ENCODE measurements at regions not wholly inside any gene's neighbourhood (a gene's known extent, or its start where the extent isn't known, plus 50 kb on each side); places are given as distances from the start of the nearest gene placed in this dataset.

GRCh38 chr2:81194581-81194980, 890.0 kb upstream of the LRRTM1 start:
- Histone ChIP-seq H3K27ac (ENCODE audit: low read depth, low read length) (no peak overlapping the region), H3K4me1 (ENCODE audit: insufficient read depth, low read length) (no peaks in the 10 kb centered on the region), H3K27me3 (ENCODE audit: insufficient read depth, low read length) (no peaks in the 10 kb centered on the region), H3K9ac (ENCODE audit: low read depth, low read length) (no peak overlapping the region), H3K9me3 (ENCODE audit: insufficient read depth, low read depth, low read length) (no peaks in the 10 kb centered on the region), H3K4me3 (ENCODE audit: low read length) (no peak overlapping the region), H3K36me3 (ENCODE audit: insufficient read depth, low read length) (no peaks in the 10 kb centered on the region)
- 97% methylated on average over 23 of the region's 23 CpGs for WGBS

GRCh38 chr2:81194176-81194575, 889.6 kb upstream of the LRRTM1 start:
- H3K27ac ChIP-seq (ENCODE audit: low read depth, low read length) = no peak overlapping the region
- H3K4me1 ChIP-seq (ENCODE audit: insufficient read depth, low read length) = no peaks in the 10 kb centered on the region
- no peak overlapping the region for H3K4me3 ChIP-seq (ENCODE audit: low read length)
- no peak overlapping the region for H3K9ac ChIP-seq (ENCODE audit: low read depth, low read length)
- H3K9me3 ChIP-seq (ENCODE audit: insufficient read depth, low read depth, low read length) = no peaks in the 10 kb centered on the region
- H3K27me3 ChIP-seq (ENCODE audit: insufficient read depth, low read length) = no peaks in the 10 kb centered on the region
- H3K36me3 ChIP-seq (ENCODE audit: insufficient read depth, low read length) = no peaks in the 10 kb centered on the region
- 96% methylated on average over 30 of the region's 30 CpGs for WGBS

GRCh38 chr2:81181845-81182244, 877.3 kb upstream of the LRRTM1 start:
- Histone ChIP-seq H3K27me3 (ENCODE audit: insufficient read depth, low read length) (no peaks in the 10 kb centered on the region), H3K36me3 (ENCODE audit: insufficient read depth, low read length) (no peaks in the 10 kb centered on the region), H3K4me3 (ENCODE audit: low read length) (no peak overlapping the region), H3K4me1 (ENCODE audit: insufficient read depth, low read length) (no peaks in the 10 kb centered on the region), H3K9me3 (ENCODE audit: insufficient read depth, low read depth, low read length) (no peaks in the 10 kb centered on the region), H3K9ac (ENCODE audit: low read depth, low read length) (no peak overlapping the region), H3K27ac (ENCODE audit: low read depth, low read length) (no peak overlapping the region)

- H3K9me3 ChIP-seq (ENCODE audit: insufficient read depth, low read depth, low read length) = no peaks in the 10 kb centered on the region
- no peak overlapping the region for H3K4me3 ChIP-seq (ENCODE audit: low read length)
- no peaks in the 10 kb centered on the region for H3K36me3 ChIP-seq (ENCODE audit: insufficient read depth, low read length)
- no peaks in the 10 kb centered on the region for H3K27me3 ChIP-seq (ENCODE audit: insufficient read depth, low read length)
- WGBS = 100% methylated on average over 1 of the region's 2 CpGs
- no peaks in the 10 kb centered on the region for H3K4me1 ChIP-seq (ENCODE audit: insufficient read depth, low read length)
- no peak overlapping the region for H3K9ac ChIP-seq (ENCODE audit: low read depth, low read length)
- H3K27ac ChIP-seq (ENCODE audit: low read depth, low read length) = no peak overlapping the region
These were observed 866.9 kb upstream of the LRRTM1 start for GRCh38 chr2:81171447-81171846.

GRCh38 chr2:81163583-81163982, 859.0 kb upstream of the LRRTM1 start:
- Histone ChIP-seq H3K4me1 (ENCODE audit: insufficient read depth, low read length) (no peaks in the 10 kb centered on the region), H3K9me3 (ENCODE audit: insufficient read depth, low read depth, low read length) (no peaks in the 10 kb centered on the region), H3K27ac (ENCODE audit: low read depth, low read length) (no peak overlapping the region), H3K27me3 (ENCODE audit: insufficient read depth, low read length) (no peaks in the 10 kb centered on the region), H3K36me3 (ENCODE audit: insufficient read depth, low read length) (no peaks in the 10 kb centered on the region), H3K9ac (ENCODE audit: low read depth, low read length) (no peak overlapping the region), H3K4me3 (ENCODE audit: low read length) (no peak overlapping the region)
- 94% methylated on average over 2 of the region's 3 CpGs for WGBS

GRCh38 chr2:81158505-81158904, 854.0 kb upstream of the LRRTM1 start:
- WGBS = 92% methylated on average over 5 of the region's 5 CpGs
- no peaks in the 10 kb centered on the region for H3K9me3 ChIP-seq (ENCODE audit: insufficient read depth, low read depth, low read length)
- no peaks in the 10 kb centered on the region for H3K36me3 ChIP-seq (ENCODE audit: insufficient read depth, low read length)
- H3K27ac ChIP-seq (ENCODE audit: low read depth, low read length) = no peak overlapping the region
- no peaks in the 10 kb centered on the region for H3K27me3 ChIP-seq (ENCODE audit: insufficient read depth, low read length)
- no peak overlapping the region for H3K9ac ChIP-seq (ENCODE audit: low read depth, low read length)
- H3K4me3 ChIP-seq (ENCODE audit: low read length) = no peak overlapping the region
- H3K4me1 ChIP-seq (ENCODE audit: insufficient read depth, low read length) = no peaks in the 10 kb centered on the region

GRCh38 chr2:81148323-81148722, 843.8 kb upstream of the LRRTM1 start:
- WGBS = 94% methylated on average over 4 of the region's 4 CpGs
- Histone ChIP-seq H3K4me1 (ENCODE audit: insufficient read depth, low read length) (no peaks in the 10 kb centered on the region), H3K27ac (ENCODE audit: low read depth, low read length) (no peak overlapping the region), H3K27me3 (ENCODE audit: insufficient read depth, low read length) (no peaks in the 10 kb centered on the region), H3K36me3 (ENCODE audit: insufficient read depth, low read length) (no peaks in the 10 kb centered on the region), H3K9me3 (ENCODE audit: insufficient read depth, low read depth, low read length) (no peaks in the 10 kb centered on the region), H3K9ac (ENCODE audit: low read depth, low read length) (no peak overlapping the region), H3K4me3 (ENCODE audit: low read length) (no peak overlapping the region)

- H3K9me3 ChIP-seq (ENCODE audit: insufficient read depth, low read depth, low read length) = no peaks in the 10 kb centered on the region
- H3K27me3 ChIP-seq (ENCODE audit: insufficient read depth, low read length) = no peaks in the 10 kb centered on the region
- no peaks in the 10 kb centered on the region for H3K4me1 ChIP-seq (ENCODE audit: insufficient read depth, low read length)
- no peak overlapping the region for H3K4me3 ChIP-seq (ENCODE audit: low read length)
- H3K27ac ChIP-seq (ENCODE audit: low read depth, low read length) = no peak overlapping the region
- H3K9ac ChIP-seq (ENCODE audit: low read depth, low read length) = no peak overlapping the region
- H3K36me3 ChIP-seq (ENCODE audit: insufficient read depth, low read length) = no peaks in the 10 kb centered on the region
These were observed 831.7 kb upstream of the LRRTM1 start for GRCh38 chr2:81136296-81136695.

- 83% methylated on average over 1 of the region's 1 CpG for WGBS
- Histone ChIP-seq H3K27ac (ENCODE audit: low read depth, low read length) (no peak overlapping the region), H3K4me1 (ENCODE audit: insufficient read depth, low read length) (peaks cover 4% of the 10 kb centered on the region; the same call in 1 of the 2 replicates), H3K36me3 (ENCODE audit: insufficient read depth, low read length) (no peaks in the 10 kb centered on the region), H3K27me3 (ENCODE audit: insufficient read depth, low read length) (no peaks in the 10 kb centered on the region), H3K4me3 (ENCODE audit: low read length) (no peak overlapping the region), H3K9ac (ENCODE audit: low read depth, low read length) (no peak overlapping the region), H3K9me3 (ENCODE audit: insufficient read depth, low read depth, low read length) (no peaks in the 10 kb centered on the region)
These were observed 792.8 kb upstream of the LRRTM1 start for GRCh38 chr2:81097361-81097760.

GRCh38 chr2:81093031-81093430, 788.5 kb upstream of the LRRTM1 start:
- Histone ChIP-seq H3K27ac (ENCODE audit: low read depth, low read length) (no peak overlapping the region), H3K4me3 (ENCODE audit: low read length) (no peak overlapping the region), H3K4me1 (ENCODE audit: insufficient read depth, low read length) (peaks cover 4% of the 10 kb centered on the region; the same call in 1 of the 2 replicates), H3K9ac (ENCODE audit: low read depth, low read length) (no peak overlapping the region), H3K27me3 (ENCODE audit: insufficient read depth, low read length) (no peaks in the 10 kb centered on the region), H3K36me3 (ENCODE audit: insufficient read depth, low read length) (no peaks in the 10 kb centered on the region), H3K9me3 (ENCODE audit: insufficient read depth, low read depth, low read length) (no peaks in the 10 kb centered on the region)

GRCh38 chr2:81087646-81088045, 783.1 kb upstream of the LRRTM1 start:
- no peak overlapping the region for H3K4me3 ChIP-seq (ENCODE audit: low read length)
- WGBS = 88% methylated on average over 3 of the region's 3 CpGs

GRCh38 chr2:81084101-81084500, 779.5 kb upstream of the LRRTM1 start:
- 79% methylated on average over 1 of the region's 1 CpG for WGBS
- Histone ChIP-seq H3K27ac (ENCODE audit: low read depth, low read length) (no peak overlapping the region), H3K9me3 (ENCODE audit: insufficient read depth, low read depth, low read length) (no peaks in the 10 kb centered on the region), H3K4me1 (ENCODE audit: insufficient read depth, low read length) (no peaks in the 10 kb centered on the region), H3K27me3 (ENCODE audit: insufficient read depth, low read length) (no peaks in the 10 kb centered on the region), H3K36me3 (ENCODE audit: insufficient read depth, low read length) (no peaks in the 10 kb centered on the region), H3K4me3 (ENCODE audit: low read length) (no peak overlapping the region), H3K9ac (ENCODE audit: low read depth, low read length) (no peak overlapping the region)

More at GRCh38 chr2:81087646-81088045, 783.1 kb upstream of the LRRTM1 start:
- Histone ChIP-seq H3K27me3 (ENCODE audit: insufficient read depth, low read length) (no peaks in the 10 kb centered on the region), H3K9me3 (ENCODE audit: insufficient read depth, low read depth, low read length) (no peaks in the 10 kb centered on the region), H3K36me3 (ENCODE audit: insufficient read depth, low read length) (no peaks in the 10 kb centered on the region), H3K27ac (ENCODE audit: low read depth, low read length) (no peak overlapping the region), H3K4me1 (ENCODE audit: insufficient read depth, low read length) (no peaks in the 10 kb centered on the region), H3K9ac (ENCODE audit: low read depth, low read length) (no peak overlapping the region)

Measured in HUES64 (cell line).